SH-SY5Y (cell line): ENCODE measurements at regions not wholly inside any gene's neighbourhood (a gene's known extent, or its start where the extent isn't known, plus 50 kb on each side); places are given as distances from the start of the nearest gene placed in this dataset.

ENCODE experiments used
- GATA2 ChIP-seq: IDR thresholded peaks from 2 replicates; pipeline ENCODE4 v1.6.1; 2011; ENCODE audit warnings: mild to moderate bottlenecking, low read depth, low read length
- GATA3 ChIP-seq: IDR thresholded peaks from 2 replicates; pipeline ENCODE4 v1.6.1; 2011; ENCODE audit warnings: low read depth, mild to moderate bottlenecking, low read length, moderate library complexity

- TF ChIP-seq GATA2 (no peak), GATA3 (no peak)
Observed at GRCh38 chr15:31482122-31482922, 155.7 kb downstream of the KLF13 start.
